RCC 7860 (cell line): ENCODE measurements at regions not wholly inside any gene's neighbourhood (a gene's known extent, or its start where the extent isn't known, plus 50 kb on each side); places are given as distances from the start of the nearest gene placed in this dataset.

Experiments used
- DNase-seq: peaks from one replicate; pipeline ENCODE4 v3.0.0-alpha.2; 2015; ENCODE audit warnings: low spot score
- FAIRE-seq: peaks from 2 replicates; lab custom pipeline; 2012; peaks lifted over from hg19 to GRCh38; lab: Jason Lieb, UNC

DNA sequence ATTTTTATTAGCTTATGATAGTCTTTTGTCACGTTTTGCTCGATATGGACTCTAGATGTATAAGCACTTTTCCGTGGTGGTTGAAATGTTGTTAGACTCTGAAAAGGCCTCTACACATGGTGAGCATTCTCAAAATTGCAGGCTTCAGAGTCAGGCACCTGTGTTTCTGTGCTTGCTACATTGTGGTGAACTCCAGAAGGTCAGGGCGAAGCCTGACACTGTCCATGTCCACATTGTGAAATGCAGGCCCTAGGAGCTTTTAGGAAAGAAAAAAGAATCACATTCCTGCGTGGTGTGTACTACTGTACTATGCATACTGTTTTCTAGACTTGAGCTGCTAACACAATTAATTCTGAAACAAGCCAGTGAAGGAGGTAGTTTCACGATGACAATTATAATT lies 86.3 kb downstream of the HS3ST1 start:
- FAIRE-seq = no peak

GRCh38 chr4:11341337-11342043 lies 87.2 kb downstream of the HS3ST1 start:
- DNase-seq = no peak
- FAIRE-seq = no peak

More for the DNA sequence above, 86.3 kb downstream of the HS3ST1 start:
- DNase-seq = no peak

- FAIRE-seq = no peak
These were observed 89.5 kb downstream of the HS3ST1 start for GRCh38 chr4:11338956-11339782.

DNA sequence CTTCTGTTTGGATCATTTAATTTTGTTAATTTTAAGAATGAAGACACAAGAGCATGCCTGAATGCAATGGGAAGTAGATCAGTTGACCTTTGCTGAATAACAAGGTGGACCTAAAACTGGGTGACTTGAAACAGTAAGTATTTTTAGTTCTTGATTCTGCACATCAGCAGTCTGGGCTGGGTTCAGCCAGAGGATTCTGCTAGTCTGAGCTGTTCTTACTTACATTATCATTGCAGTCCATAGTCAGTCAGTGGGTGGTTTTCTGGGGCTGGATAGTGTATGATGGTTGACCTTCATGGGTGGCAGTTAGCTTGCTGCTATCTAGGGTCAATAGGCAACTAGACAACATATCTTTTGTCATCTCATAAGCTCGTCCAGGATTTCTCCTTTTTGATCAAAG lies 91.4 kb downstream of the HS3ST1 start:
- DNase-seq (no peak), FAIRE-seq (no peak)

More at GRCh38 chr4:11338956-11339782, 89.5 kb downstream of the HS3ST1 start:
- no peak for DNase-seq

- DNase-seq (no peak), FAIRE-seq (no peak)
These were observed 92.3 kb downstream of the HS3ST1 start for GRCh38 chr4:11336435-11336834.

DNA sequence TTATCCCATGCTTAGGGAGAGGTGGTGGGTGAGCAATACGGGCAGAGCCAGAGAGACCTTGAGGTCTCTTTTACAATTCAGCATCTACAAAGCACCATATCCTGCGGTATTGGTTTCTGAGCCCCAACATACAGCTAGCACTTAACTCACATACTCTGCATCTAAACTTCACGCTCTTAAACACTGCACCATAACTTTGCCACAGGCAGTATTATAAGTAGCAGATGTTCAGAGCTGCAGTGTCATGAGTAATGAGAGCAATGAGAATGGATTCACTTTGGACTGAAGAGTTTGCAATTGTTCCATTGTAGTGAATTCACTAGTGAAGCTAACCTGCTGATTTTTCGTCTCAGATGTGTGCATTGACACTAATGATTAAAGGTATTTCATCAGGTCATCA lies 93.8 kb downstream of the HS3ST1 start:
- no peak for DNase-seq
- FAIRE-seq = no peak

GRCh38 chr4:11328401-11328800 lies 100.3 kb downstream of the HS3ST1 start:
- FAIRE-seq = no peak
- no peak for DNase-seq

- DNase-seq = no peak
- no peak for FAIRE-seq
These were observed 102.7 kb downstream of the HS3ST1 start for GRCh38 chr4:11326021-11326420.

DNA sequence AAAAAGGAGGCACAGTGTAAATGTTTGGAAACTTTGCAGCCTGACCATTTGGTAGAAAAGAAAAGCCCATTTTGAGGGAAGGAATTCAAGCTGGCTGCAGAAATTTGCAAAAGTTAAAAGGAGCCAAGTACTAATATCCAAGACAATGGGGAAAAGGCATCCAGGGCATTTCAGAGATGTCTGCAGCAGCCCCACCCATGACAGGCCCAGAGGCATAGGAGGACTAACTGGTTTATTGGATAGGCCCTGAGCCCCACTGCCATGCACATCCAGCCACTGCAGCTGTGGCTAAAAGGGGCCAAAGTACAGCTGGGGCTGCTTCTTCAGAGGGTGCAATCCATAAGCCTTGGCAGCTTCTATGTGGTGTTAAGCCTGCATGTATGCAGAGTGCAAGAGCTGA lies 104.9 kb downstream of the HS3ST1 start:
- DNase-seq (no peak), FAIRE-seq (no peak)

DNA sequence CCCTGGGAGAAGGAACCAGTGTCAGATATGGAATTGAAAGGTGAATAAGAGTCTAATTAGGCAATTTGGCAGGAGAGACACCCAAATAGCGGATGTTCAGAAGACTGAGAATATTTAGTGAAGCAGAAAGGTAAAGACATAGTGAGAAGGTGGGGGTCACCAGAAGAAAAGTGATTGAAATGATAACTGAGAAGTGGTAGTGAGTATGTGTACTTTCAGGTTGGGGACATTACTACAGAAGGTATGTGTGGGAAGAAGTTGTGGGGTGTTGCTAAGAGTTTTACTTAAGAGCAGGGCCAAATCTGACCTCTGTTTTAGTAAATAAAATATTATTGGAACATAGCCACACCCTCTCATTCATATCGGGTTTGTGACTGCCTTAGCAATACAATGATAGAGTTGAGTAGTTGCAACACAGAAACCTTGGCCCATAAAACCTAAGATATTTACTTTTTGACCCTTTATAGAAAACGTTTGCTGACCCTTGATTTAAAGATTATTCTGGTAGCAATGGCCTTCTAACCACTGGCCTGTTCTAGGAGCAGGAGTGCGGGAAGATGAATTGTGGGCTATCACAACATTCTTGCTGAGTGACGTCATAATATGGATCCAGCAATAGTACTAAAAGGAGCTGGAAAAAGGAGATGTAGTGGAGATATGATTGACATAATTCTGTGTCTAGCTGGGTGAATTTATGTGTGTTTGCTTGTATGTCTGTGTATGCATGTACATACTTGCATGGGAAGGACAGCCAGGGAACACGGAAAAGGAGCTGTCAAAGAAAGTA lies 115.3 kb downstream of the HS3ST1 start:
- no peak for DNase-seq

DNA sequence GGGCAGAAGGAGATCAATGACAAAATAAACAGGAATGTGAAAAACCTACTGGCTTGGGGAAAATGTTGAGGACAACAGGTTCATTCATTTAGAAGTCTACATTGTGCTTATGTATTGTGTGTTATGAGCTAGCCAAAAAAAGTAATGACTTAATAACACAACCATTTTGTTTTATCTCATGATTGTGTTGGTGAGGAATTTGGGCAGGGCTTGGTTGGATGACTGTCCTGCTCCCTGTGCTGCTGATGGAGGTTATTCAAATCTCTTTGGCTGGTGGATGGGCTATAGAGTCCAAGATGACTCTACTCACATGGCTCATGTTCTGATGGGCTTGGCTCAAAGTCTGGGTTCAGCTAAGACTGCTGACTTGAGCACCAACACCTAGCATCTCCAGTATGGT lies 116.3 kb downstream of the HS3ST1 start:
- no peak for FAIRE-seq

More for the DNA sequence above, 115.3 kb downstream of the HS3ST1 start:
- no peak for FAIRE-seq

DNA sequence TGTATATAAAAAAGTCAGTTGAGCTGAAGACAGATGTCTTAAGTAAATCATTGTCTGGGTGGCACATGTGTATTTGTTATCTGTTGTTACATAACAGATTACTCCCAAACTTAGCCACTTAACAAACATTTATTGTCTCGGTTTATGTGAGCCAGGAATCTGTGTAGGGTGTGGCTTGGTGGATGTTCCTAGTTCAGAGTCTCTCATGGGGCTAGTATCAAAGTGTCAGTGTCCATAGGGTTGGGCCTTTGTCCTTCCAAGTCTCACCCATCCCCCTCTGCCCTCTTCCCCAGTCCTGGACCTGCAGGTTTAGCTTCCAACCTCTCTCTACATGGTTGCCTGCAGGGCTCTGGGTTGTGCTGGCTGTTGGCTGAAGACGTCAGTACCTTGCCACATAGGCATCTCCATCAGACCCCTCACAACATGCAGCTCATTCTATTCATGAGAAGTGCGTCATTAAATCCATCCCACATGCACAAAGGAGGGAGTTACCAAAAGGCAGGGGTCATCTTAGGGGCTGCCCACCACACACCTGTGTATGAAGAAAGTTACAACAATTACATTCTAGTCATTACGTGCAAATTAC lies 127.5 kb downstream of the HS3ST1 start:
- no peak for FAIRE-seq
- no peak for DNase-seq

More for the DNA sequence above, 116.3 kb downstream of the HS3ST1 start:
- no peak for DNase-seq

- FAIRE-seq = no peak
- DNase-seq = no peak
These were observed 128.9 kb downstream of the HS3ST1 start for GRCh38 chr4:11299836-11300235.

- FAIRE-seq (no peak), DNase-seq (no peak)
These were observed 129.7 kb downstream of the HS3ST1 start for GRCh38 chr4:11299016-11299415.

- DNase-seq (no peak), FAIRE-seq (no peak)
These were observed 130.2 kb downstream of the HS3ST1 start for GRCh38 chr4:11298451-11298850.

GRCh38 chr4:11297627-11298026 lies 131.1 kb downstream of the HS3ST1 start:
- DNase-seq = no peak
- FAIRE-seq = no peak

GRCh38 chr4:11297201-11297600 lies 131.5 kb downstream of the HS3ST1 start:
- FAIRE-seq (no peak), DNase-seq (peak; percentile 18)

- FAIRE-seq (no peak), DNase-seq (no peak)
These were observed 134.8 kb downstream of the HS3ST1 start for GRCh38 chr4:11293866-11294265.

- DNase-seq = no peak
- FAIRE-seq = no peak
These were observed 141.6 kb downstream of the HS3ST1 start for GRCh38 chr4:11287055-11287454.

DNA sequence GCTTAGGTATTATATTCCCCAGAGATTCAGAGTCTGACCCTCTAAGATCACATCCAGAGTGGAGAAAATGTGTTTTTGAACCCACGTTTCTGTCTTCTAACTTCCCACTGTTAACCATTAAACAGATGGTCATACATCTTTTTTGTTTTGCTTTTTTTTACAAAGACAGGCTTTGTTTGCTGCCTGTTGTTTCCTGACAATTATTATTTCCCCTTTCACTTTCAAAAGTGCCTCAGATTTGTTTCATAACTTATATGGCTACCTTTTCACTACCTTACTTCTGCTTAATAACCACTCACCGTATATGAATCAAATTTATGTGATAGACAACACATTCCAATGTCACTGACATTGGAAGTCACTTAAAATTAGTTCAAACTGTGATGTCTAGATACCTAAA lies 142.2 kb downstream of the HS3ST1 start:
- DNase-seq (no peak), FAIRE-seq (no peak)

GRCh38 chr4:11281720-11282119 lies 147.0 kb downstream of the HS3ST1 start:
- DNase-seq (no peak), FAIRE-seq (no peak)
